ENCODE measurements at regions not wholly inside any gene's neighbourhood (a gene's known extent, or its start where the extent isn't known, plus 50 kb on each side); places are given as distances from the start of the nearest gene placed in this dataset.

GRCh38 chr9:88811511-88811910 is 179.8 kb upstream of the S1PR3 start:
- no peak for DNase-seq (ENCODE audit: low read depth)
- TF ChIP-seq CTCF (IDR thresholded peaks at IDR 0.05; ENCODE audit: low read depth, low read length, missing control alignments) = no peak
- no peak overlapping the region for H3K4me3 ChIP-seq (ENCODE audit: low read depth, low read length)

GRCh38 chr9:88812938-88813637 is 178.2 kb upstream of the S1PR3 start:
- no peak for TF ChIP-seq CTCF (IDR thresholded peaks at IDR 0.05; ENCODE audit: low read depth, low read length, missing control alignments)
- H3K4me3 ChIP-seq (ENCODE audit: low read depth, low read length) = no peak overlapping the region
- DNase-seq (ENCODE audit: low read depth) = no peak

GRCh38 chr9:88813638-88814209 is 177.5 kb upstream of the S1PR3 start:
- H3K4me3 ChIP-seq (ENCODE audit: low read depth, low read length) = no peak overlapping the region
- no peak for TF ChIP-seq CTCF (IDR thresholded peaks at IDR 0.05; ENCODE audit: low read depth, low read length, missing control alignments)
- no peak for DNase-seq (ENCODE audit: low read depth)

- no peak overlapping the region for H3K4me3 ChIP-seq (ENCODE audit: low read depth, low read length)
- no peak for DNase-seq (ENCODE audit: low read depth)
- TF ChIP-seq CTCF (IDR thresholded peaks at IDR 0.05; ENCODE audit: low read depth, low read length, missing control alignments) = no peak
Measured at GRCh38 chr9:88814577-88814976, 176.7 kb upstream of the S1PR3 start.

- no peak overlapping the region for H3K4me3 ChIP-seq (ENCODE audit: low read depth, low read length)
- no peak for TF ChIP-seq CTCF (IDR thresholded peaks at IDR 0.05; ENCODE audit: low read depth, low read length, missing control alignments)
- no peak for DNase-seq (ENCODE audit: low read depth)
Measured at GRCh38 chr9:88816141-88816540, 175.1 kb upstream of the S1PR3 start.

- no peak for TF ChIP-seq CTCF (IDR thresholded peaks at IDR 0.05; ENCODE audit: low read depth, low read length, missing control alignments)
- no peak overlapping the region for H3K4me3 ChIP-seq (ENCODE audit: low read depth, low read length)
- no peak for DNase-seq (ENCODE audit: low read depth)
Measured at GRCh38 chr9:88816591-88816990, 174.7 kb upstream of the S1PR3 start.

- no peak for TF ChIP-seq CTCF (IDR thresholded peaks at IDR 0.05; ENCODE audit: low read depth, low read length, missing control alignments)
- DNase-seq (ENCODE audit: low read depth) = no peak
- H3K4me3 ChIP-seq (ENCODE audit: low read depth, low read length) = no peak overlapping the region
Measured at GRCh38 chr9:88817628-88818027, 173.6 kb upstream of the S1PR3 start.
